ENCODE measurements at regions not wholly inside any gene's neighbourhood (a gene's known extent, or its start where the extent isn't known, plus 50 kb on each side); places are given as distances from the start of the nearest gene placed in this dataset.
"Not testable (repeated sequence)": the region's sequence is repeated elsewhere in the genome, so short reads cannot be mapped to it uniquely, and the experiment has no call there.

- no peak for DNase-seq
Measured at GRCh38 chr2:153532140-153532539, 53.6 kb upstream of the RPRM start.

GRCh38 chr2:153533803-153534202 is 55.2 kb upstream of the RPRM start:
- not testable (repeated sequence) for DNase-seq

- not testable (repeated sequence) for DNase-seq
Measured at GRCh38 chr2:153534590-153534989, 56.0 kb upstream of the RPRM start.

GRCh38 chr2:153536115-153536514 is 57.6 kb upstream of the RPRM start:
- no peak for DNase-seq

GRCh38 chr2:153538102-153538501 is 59.5 kb upstream of the RPRM start:
- DNase-seq, result not testable (repeated sequence)

GRCh38 chr2:153543635-153544071 is 65.1 kb upstream of the RPRM start:
- no peak for DNase-seq

- no peak for DNase-seq
Measured at GRCh38 chr2:153546358-153546757, 67.8 kb upstream of the RPRM start.

GRCh38 chr2:153548536-153548935 is 70.0 kb upstream of the RPRM start:
- no peak for DNase-seq

GRCh38 chr2:153551698-153552097 is 73.1 kb upstream of the RPRM start:
- DNase-seq, result no peak

- DNase-seq, result no peak
Measured at GRCh38 chr2:153557211-153557610, 78.6 kb upstream of the RPRM start.

GRCh38 chr2:153557714-153558113 is 79.2 kb upstream of the RPRM start:
- no peak for DNase-seq

- DNase-seq, result no peak
Measured at GRCh38 chr2:153558247-153558646, 79.7 kb upstream of the RPRM start.

- no peak for DNase-seq
Measured at GRCh38 chr2:153567367-153567766, 88.8 kb upstream of the RPRM start.

- no peak for DNase-seq
Measured at GRCh38 chr2:153568105-153568504, 89.5 kb upstream of the RPRM start.

- DNase-seq, result no peak
Measured at GRCh38 chr2:153575171-153575853, 96.8 kb upstream of the RPRM start.

- DNase-seq, result no peak
Measured at GRCh38 chr2:153584244-153584643, 105.7 kb upstream of the RPRM start.

GRCh38 chr2:153588408-153588807 is 109.8 kb upstream of the RPRM start:
- no peak for DNase-seq

GRCh38 chr2:153589586-153589985 is 111.0 kb upstream of the RPRM start:
- DNase-seq, result no peak

- not testable (repeated sequence) for DNase-seq
Measured at GRCh38 chr2:153593086-153593485, 114.5 kb upstream of the RPRM start.

- DNase-seq, result no peak
Measured at GRCh38 chr2:153595939-153596338, 117.4 kb upstream of the RPRM start.

GRCh38 chr2:153601812-153602211 is 123.2 kb upstream of the RPRM start:
- DNase-seq, result no peak

- DNase-seq, result no peak
Measured at GRCh38 chr2:153604133-153604532, 125.6 kb upstream of the RPRM start.

GRCh38 chr2:153606623-153607022 is 128.1 kb upstream of the RPRM start:
- DNase-seq, result no peak

GRCh38 chr2:153622285-153622684 is 143.7 kb upstream of the RPRM start:
- DNase-seq, result no peak

GRCh38 chr2:153623020-153623419 is 144.5 kb upstream of the RPRM start:
- DNase-seq, result no peak

Measured in AML-193 (cell line).